ENCODE measurements at regions not wholly inside any gene's neighbourhood (a gene's known extent, or its start where the extent isn't known, plus 50 kb on each side); places are given as distances from the start of the nearest gene placed in this dataset.
A peak's percentile ranks its signal among the peaks of the same experiment; 100 is the strongest.

GRCh38 chr2:205925373-205926337, 160.3 kb downstream of the INO80D start:
- FAIRE-seq, result peak; percentile 92
- Histone ChIP-seq H3K4me3 (replicated peaks in 1 of 3; ENCODE audit: insufficient read depth in 1 of 3, low read depth in 1 of 3, low read length in 3 of 3) (peak overlapping the region in 1 of 3 experiments; percentile 47), H3K79me2 (ENCODE audit: control insufficient read depth, insufficient read depth, low read length) (no peaks in the 10 kb centered on the region), H3K4me1 (ENCODE audit: control insufficient read depth, extremely low read depth, insufficient read depth, low read length) (peaks cover 17% of the 10 kb centered on the region), H3K9me3 (replicated peaks; ENCODE audit: control insufficient read depth, insufficient read depth, low read length) (no peaks in the 10 kb centered on the region), H2AFZ (ENCODE audit: low read depth, low read length) (peak overlapping the region; percentile 97), H4K20me1 (replicated peaks; ENCODE audit: control insufficient read depth, extremely low read depth, insufficient read depth, low read length) (no peaks in the 10 kb centered on the region), H3K4me2 (ENCODE audit: insufficient read depth, low read length) (peak overlapping the region; percentile 72), H3K27ac (ENCODE audit: insufficient read depth, low read depth, low read length) (no peak overlapping the region), H3K9me1 (replicated peaks; ENCODE audit: control insufficient read depth, extremely low read depth, insufficient read depth, low read length) (no peaks in the 10 kb centered on the region), H3K36me3 (ENCODE audit: control insufficient read depth in 2 of 2, extremely low read depth in 1 of 2, insufficient read depth in 2 of 2, low read length in 2 of 2) (no peaks in the 10 kb centered on the region), H3K27me3 (ENCODE audit: control insufficient read depth in 2 of 2, insufficient read depth in 2 of 2, low read length in 2 of 2) (peaks cover 5 to 6% of the 10 kb centered on the region in 2 experiments), H3K9ac (replicated peaks; ENCODE audit: extremely low read depth, insufficient read depth, low read length) (peak overlapping the region; percentile 60)
- POLR2A ChIA-PET, result no interaction called here
- CTCF ChIA-PET, result interaction anchor here (0.6 to 8.7 kb wide), 81 partner anchors 9 to 1997 kb away, joined by 3 to 145 read pairs (median 4); partner anchors contain the start of gene NRP2
- BruUV-seq (replicated peaks), result no TSS peak
- TF ChIP-seq FOS (IDR thresholded peaks at IDR 0.05; ENCODE audit: borderline replicate concordance, insufficient read depth, low read length), result no peak
- TF ChIP-seq CTCF (IDR thresholded peaks at IDR 0.05; ENCODE audit: extremely low read depth in 1 of 2, insufficient read depth in 1 of 2, low read depth in 1 of 2, low read length in 2 of 2), result peak; percentile 92 to 96
- peak; percentile 21 for TF ChIP-seq MYC (IDR thresholded peaks at IDR 0.05; ENCODE audit: low read depth, low read length)
- intact Hi-C loops (cut with micrococcal nuclease) (loop anchor here (1.0 to 10.0 kb wide), 12 partner anchors 22 to 1903 kb away; partner anchors contain the start of gene NRP2), dilution Hi-C loops (cut with MboI; ENCODE audit: extremely low pct_ligation_motif_present, low sequenced_read_pairs) (no loop called here)
- DNase-seq (ENCODE audit: low read depth, low spot score), result peak; percentile 79

Measured in endothelial cell of umbilical vein (primary cell).